Fibroblast of mammary gland (primary cell): ENCODE measurements at regions not wholly inside any gene's neighbourhood (a gene's known extent, or its start where the extent isn't known, plus 50 kb on each side); places are given as distances from the start of the nearest gene placed in this dataset.

ENCODE experiments used
- DNase-seq: peaks from one replicate; pipeline ENCODE4 v3.0.0-alpha.2; 2010; ENCODE audit warnings: low read depth
- H3K4me3 ChIP-seq: 2 replicates; pipeline ENCODE4 v1.5.1; 2011; ENCODE audit warnings: low read depth, mild to moderate bottlenecking, low read length, moderate library complexity; ENCODE audit not compliant: control insufficient read depth
- CTCF ChIP-seq: conservative IDR thresholded peaks from 2 replicates; pipeline ENCODE4 v1.5.1; 2011; ENCODE audit warnings: low read depth, low read length, inconsistent platforms; ENCODE audit not compliant: control insufficient read depth, insufficient read depth

GRCh38 chrX:10945498-10945897, 165.6 kb upstream of the HCCS start:
- DNase-seq = no peak
- H3K4me3 ChIP-seq = no peak overlapping the region
- TF ChIP-seq CTCF = no peak

- no peak for DNase-seq
- TF ChIP-seq CTCF = no peak
- H3K4me3 ChIP-seq = no peak overlapping the region
Measured at GRCh38 chrX:10949541-10949940, 161.6 kb upstream of the HCCS start.

GRCh38 chrX:10952619-10953018, 158.5 kb upstream of the HCCS start:
- no peak for TF ChIP-seq CTCF
- no peak overlapping the region for H3K4me3 ChIP-seq
- peak; percentile 16 for DNase-seq

- no peak for DNase-seq
- H3K4me3 ChIP-seq = no peak overlapping the region
- TF ChIP-seq CTCF = no peak
Measured at GRCh38 chrX:10965174-10965798, 145.8 kb upstream of the HCCS start.

GRCh38 chrX:10966057-10966456, 145.1 kb upstream of the HCCS start:
- DNase-seq = no peak
- no peak overlapping the region for H3K4me3 ChIP-seq
- no peak for TF ChIP-seq CTCF

GRCh38 chrX:10971176-10971575, 140.0 kb upstream of the HCCS start:
- no peak overlapping the region for H3K4me3 ChIP-seq
- TF ChIP-seq CTCF = no peak
- DNase-seq = no peak

- no peak overlapping the region for H3K4me3 ChIP-seq
- no peak for DNase-seq
Measured at GRCh38 chrX:10971759-10972158, 139.4 kb upstream of the HCCS start.

More at GRCh38 chrX:10971759-10972158, 139.4 kb upstream of the HCCS start:
- no peak for TF ChIP-seq CTCF
